ENCODE measurements at regions not wholly inside any gene's neighbourhood (a gene's known extent, or its start where the extent isn't known, plus 50 kb on each side); places are given as distances from the start of the nearest gene placed in this dataset.

DNA sequence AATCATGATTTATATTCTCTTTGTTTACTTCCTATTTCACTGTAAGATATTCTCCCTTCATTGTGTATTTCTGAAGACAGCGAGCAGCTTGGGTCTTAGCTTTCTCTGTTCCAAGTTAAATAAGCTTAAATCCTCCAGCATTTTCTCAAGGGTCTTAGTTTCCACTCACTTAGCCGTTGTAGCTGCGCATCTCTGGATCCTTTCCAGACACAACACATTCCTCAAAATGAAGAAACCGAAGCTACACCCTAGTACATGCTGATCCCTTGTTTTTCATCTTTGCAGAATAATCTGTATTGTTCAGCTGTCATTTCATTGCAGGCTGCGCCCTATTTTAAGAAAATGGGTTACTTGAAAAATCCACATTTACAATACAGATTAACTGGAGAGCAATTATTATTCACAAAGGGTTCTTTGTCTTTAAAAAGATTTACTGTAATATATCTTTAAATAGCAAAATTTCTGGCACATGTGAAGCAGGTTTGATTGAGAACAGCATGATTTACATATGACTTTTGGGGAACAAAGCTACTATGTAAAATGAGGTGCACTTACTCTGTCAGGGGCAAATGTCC is 375.8 kb downstream of the QKI start:
- Histone ChIP-seq H3K27ac (ENCODE audit: extremely low read length, insufficient read depth, low read length) (no peak overlapping the region), H3K4me2 (ENCODE audit: low read depth, low read length) (no peak overlapping the region), H4K20me1 (ENCODE audit: insufficient read depth, low read length) (no peaks in the 10 kb centered on the region), H2AFZ (ENCODE audit: low read length) (no peak overlapping the region), H3K4me3 (replicated peaks in 1 of 3; ENCODE audit: insufficient read depth in 1 of 3, low read depth in 2 of 3, low read length in 3 of 3) (no peak overlapping the region), H3K4me1 (ENCODE audit: insufficient read depth, low read length) (no peaks in the 10 kb centered on the region), H3K9me3 (ENCODE audit: low read length) (no peaks in the 10 kb centered on the region), H3K27me3 (ENCODE audit: control insufficient read depth in 1 of 2, insufficient read depth in 2 of 2, low read length in 2 of 2) (peaks cover 0 to 16% of the 10 kb centered on the region in 2 experiments; a peak in 3 of 5 replicates), H3K9ac (ENCODE audit: insufficient read depth, low read depth, low read length) (no peak overlapping the region), H3K36me3 (replicated peaks in 1 of 2; ENCODE audit: control insufficient read depth in 1 of 2, insufficient read depth in 2 of 2, low read length in 2 of 2) (no peaks in the 10 kb centered on the region), H3K79me2 (ENCODE audit: insufficient read depth, low read length) (no peaks in the 10 kb centered on the region)
- WGBS (ENCODE audit: low lambda C conversion rate) = 13% methylated on average over 5 of the region's 5 CpGs
- ChIA-PET POLR2A (no interaction called here), CTCF (ENCODE audit: low intra/inter-chr PET ratio, low total read pairs) (no interaction called here)
- BruUV-seq (replicated peaks) = no TSS peak
- in situ Hi-C loops (cut with HindIII; ENCODE audit: extremely low pct_ligation_motif_present, low pct_unique_long_range_greater_than_20kb) (no loop called here), intact Hi-C loops (cut with micrococcal nuclease; ENCODE audit: unreplicated experiment) (no loop called here)
- no peak for FAIRE-seq
- TF ChIP-seq HNRNPL (IDR thresholded peaks at IDR 0.05; ENCODE audit: low read depth, low read length) = no peak
- no peak for TF ChIP-seq ZNF337 (CRISPR knock-in tag; IDR thresholded peaks at IDR 0.05; ENCODE audit: borderline replicate concordance, low read depth)
- no peak for TF ChIP-seq NBN (conservative IDR thresholded peaks at IDR 0.05)
- TF ChIP-seq, protein P1, sequence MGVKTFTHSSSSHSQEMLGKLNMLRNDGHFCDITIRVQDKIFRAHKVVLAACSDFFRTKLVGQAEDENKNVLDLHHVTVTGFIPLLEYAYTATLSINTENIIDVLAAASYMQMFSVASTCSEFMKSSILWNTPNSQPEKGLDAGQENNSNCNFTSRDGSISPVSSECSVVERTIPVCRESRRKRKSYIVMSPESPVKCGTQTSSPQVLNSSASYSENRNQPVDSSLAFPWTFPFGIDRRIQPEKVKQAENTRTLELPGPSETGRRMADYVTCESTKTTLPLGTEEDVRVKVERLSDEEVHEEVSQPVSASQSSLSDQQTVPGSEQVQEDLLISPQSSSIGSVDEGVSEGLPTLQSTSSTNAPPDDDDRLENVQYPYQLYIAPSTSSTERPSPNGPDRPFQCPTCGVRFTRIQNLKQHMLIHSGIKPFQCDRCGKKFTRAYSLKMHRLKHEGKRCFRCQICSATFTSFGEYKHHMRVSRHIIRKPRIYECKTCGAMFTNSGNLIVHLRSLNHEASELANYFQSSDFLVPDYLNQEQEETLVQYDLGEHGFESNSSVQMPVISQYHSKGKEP (CRISPR knock-in tag; IDR thresholded peaks at IDR 0.05) = no peak
- no peak for TF ChIP-seq HOXA5 (CRISPR knock-in tag; IDR thresholded peaks at IDR 0.05)
- TF ChIP-seq TMF1 (CRISPR knock-in tag; IDR thresholded peaks at IDR 0.05; ENCODE audit: low read depth) = no peak
- DNase-seq (ENCODE audit: low spot score) = no peak
- no peak for ATAC-seq

DNA sequence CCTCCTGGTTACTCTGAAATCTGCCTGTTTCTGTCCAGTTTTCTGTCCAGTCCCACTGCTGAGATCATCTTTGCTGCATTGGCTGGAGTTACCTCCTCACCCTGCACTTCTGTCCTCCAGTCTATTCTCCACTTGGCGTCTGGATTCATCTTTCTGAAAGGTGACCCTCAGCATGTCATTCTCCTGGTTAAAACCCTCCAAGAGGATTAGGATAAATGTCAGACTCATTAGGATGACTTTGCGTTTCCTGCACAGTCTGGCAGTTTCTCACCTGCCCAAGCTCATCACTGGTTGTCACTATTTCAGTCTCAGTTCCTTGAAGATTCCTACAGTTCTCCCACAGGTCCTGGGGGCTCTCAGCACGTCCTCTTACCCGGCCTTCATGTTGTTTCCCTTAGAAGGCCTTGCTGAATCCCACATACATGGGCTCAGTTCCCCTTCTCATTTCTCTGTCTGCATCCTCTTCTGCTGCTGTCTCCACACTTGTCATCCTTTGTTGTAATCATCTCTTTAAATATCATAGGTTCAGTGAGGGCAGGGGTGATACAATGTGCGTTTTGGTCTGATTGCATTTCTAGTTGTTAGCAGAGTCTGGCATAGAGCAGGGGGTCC is 374.8 kb downstream of the QKI start:
- POLR2A ChIA-PET = no interaction called here
- intact Hi-C loops (cut with micrococcal nuclease; ENCODE audit: unreplicated experiment) = no loop called here
- TF ChIP-seq RFX5 (IDR thresholded peaks at IDR 0.05; ENCODE audit: low read depth, low read length) (no peak), NR1H2 (CRISPR knock-in tag; IDR thresholded peaks at IDR 0.05; ENCODE audit: borderline replicate concordance, low read depth) (no peak)
- TF ChIP-seq, protein P2, sequence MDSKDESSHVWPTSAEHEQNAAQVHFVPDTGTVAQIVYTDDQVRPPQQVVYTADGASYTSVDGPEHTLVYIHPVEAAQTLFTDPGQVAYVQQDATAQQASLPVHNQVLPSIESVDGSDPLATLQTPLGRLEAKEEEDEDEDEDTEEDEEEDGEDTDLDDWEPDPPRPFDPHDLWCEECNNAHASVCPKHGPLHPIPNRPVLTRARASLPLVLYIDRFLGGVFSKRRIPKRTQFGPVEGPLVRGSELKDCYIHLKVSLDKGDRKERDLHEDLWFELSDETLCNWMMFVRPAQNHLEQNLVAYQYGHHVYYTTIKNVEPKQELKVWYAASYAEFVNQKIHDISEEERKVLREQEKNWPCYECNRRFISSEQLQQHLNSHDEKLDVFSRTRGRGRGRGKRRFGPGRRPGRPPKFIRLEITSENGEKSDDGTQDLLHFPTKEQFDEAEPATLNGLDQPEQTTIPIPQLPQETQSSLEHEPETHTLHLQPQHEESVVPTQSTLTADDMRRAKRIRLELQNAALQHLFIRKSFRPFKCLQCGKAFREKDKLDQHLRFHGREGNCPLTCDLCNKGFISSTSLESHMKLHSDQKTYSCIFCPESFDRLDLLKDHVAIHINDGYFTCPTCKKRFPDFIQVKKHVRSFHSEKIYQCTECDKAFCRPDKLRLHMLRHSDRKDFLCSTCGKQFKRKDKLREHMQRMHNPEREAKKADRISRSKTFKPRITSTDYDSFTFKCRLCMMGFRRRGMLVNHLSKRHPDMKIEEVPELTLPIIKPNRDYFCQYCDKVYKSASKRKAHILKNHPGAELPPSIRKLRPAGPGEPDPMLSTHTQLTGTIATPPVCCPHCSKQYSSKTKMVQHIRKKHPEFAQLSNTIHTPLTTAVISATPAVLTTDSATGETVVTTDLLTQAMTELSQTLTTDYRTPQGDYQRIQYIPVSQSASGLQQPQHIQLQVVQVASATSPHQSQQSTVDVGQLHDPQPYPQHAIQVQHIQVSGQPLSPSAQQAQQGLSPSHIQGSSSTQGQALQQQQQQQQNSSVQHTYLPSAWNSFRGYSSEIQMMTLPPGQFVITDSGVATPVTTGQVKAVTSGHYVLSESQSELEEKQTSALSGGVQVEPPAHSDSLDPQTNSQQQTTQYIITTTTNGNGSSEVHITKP (CRISPR knock-in tag; IDR thresholded peaks at IDR 0.05; ENCODE audit: low read depth) = no peak
- TF ChIP-seq, protein P3, sequence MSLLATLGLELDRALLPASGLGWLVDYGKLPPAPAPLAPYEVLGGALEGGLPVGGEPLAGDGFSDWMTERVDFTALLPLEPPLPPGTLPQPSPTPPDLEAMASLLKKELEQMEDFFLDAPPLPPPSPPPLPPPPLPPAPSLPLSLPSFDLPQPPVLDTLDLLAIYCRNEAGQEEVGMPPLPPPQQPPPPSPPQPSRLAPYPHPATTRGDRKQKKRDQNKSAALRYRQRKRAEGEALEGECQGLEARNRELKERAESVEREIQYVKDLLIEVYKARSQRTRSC (CRISPR knock-in tag; IDR thresholded peaks at IDR 0.05; ENCODE audit: low read depth) = no peak

More for the DNA sequence above, 374.8 kb downstream of the QKI start:
- BruUV-seq (replicated peaks) = no TSS peak
- Histone ChIP-seq H3K27ac (ENCODE audit: extremely low read length, insufficient read depth, low read length) (no peak overlapping the region), H3K9me3 (ENCODE audit: low read length) (no peaks in the 10 kb centered on the region), H3K79me2 (ENCODE audit: insufficient read depth, low read length) (no peaks in the 10 kb centered on the region), H4K20me1 (ENCODE audit: insufficient read depth, low read length) (no peaks in the 10 kb centered on the region), H3K4me2 (ENCODE audit: low read depth, low read length) (no peak overlapping the region), H3K4me3 (replicated peaks in 1 of 3; ENCODE audit: insufficient read depth in 1 of 3, low read depth in 2 of 3, low read length in 3 of 3) (no peak overlapping the region), H3K4me1 (ENCODE audit: insufficient read depth, low read length) (no peaks in the 10 kb centered on the region), H3K27me3 (ENCODE audit: control insufficient read depth in 1 of 2, insufficient read depth in 2 of 2, low read length in 2 of 2) (peaks cover 0 to 16% of the 10 kb centered on the region in 2 experiments; a peak in 3 of 5 replicates), H3K36me3 (replicated peaks in 1 of 2; ENCODE audit: control insufficient read depth in 1 of 2, insufficient read depth in 2 of 2, low read length in 2 of 2) (no peaks in the 10 kb centered on the region), H2AFZ (ENCODE audit: low read length) (no peak overlapping the region), H3K9ac (ENCODE audit: insufficient read depth, low read depth, low read length) (no peak overlapping the region)
- DNase-seq (ENCODE audit: low spot score) (no peak), ATAC-seq (no peak), FAIRE-seq (no peak)
- in situ Hi-C loops (cut with HindIII; ENCODE audit: extremely low pct_ligation_motif_present, low pct_unique_long_range_greater_than_20kb) = no loop called here
- CTCF ChIA-PET (ENCODE audit: low intra/inter-chr PET ratio, low total read pairs) = no interaction called here
- WGBS (ENCODE audit: low lambda C conversion rate) = 0% methylated on average over 5 of the region's 5 CpGs

Data from HepG2 (cell line).